Stimulated activated CD4-positive, alpha-beta T cell treated with anti-CD3 and anti-CD28 coated beads, Interleukin-1b, Interleukin-23, amount 100 ng/mL, for 48 hours (primary cell): ENCODE measurements at regions not wholly inside any gene's neighbourhood (a gene's known extent, or its start where the extent isn't known, plus 50 kb on each side); places are given as distances from the start of the nearest gene placed in this dataset.

Experiments
- DNase-seq: peaks from one replicate; pipeline ENCODE4 v3.0.0-alpha.2; 2020

DNA sequence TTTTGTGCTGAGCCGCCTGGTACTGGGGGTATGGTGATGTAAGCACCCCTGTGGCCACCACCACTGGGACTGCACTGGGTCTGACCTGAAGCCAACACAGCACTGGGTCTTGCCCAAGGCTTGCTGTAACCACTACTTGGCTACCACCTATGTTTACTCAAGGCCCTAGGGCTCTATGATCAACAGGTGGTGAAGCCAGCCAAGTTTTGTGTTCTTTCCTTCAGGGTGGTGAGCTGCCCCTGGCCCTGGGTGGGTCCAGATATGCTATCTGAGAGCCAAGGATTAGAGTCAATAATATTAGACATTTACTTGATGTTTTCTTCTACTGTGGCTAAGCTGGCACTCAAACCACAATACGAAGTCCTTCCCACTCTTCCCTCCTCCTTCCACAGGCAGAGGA lies 55.1 kb upstream of the PAGE4 start:
- DNase-seq = no peak

DNA sequence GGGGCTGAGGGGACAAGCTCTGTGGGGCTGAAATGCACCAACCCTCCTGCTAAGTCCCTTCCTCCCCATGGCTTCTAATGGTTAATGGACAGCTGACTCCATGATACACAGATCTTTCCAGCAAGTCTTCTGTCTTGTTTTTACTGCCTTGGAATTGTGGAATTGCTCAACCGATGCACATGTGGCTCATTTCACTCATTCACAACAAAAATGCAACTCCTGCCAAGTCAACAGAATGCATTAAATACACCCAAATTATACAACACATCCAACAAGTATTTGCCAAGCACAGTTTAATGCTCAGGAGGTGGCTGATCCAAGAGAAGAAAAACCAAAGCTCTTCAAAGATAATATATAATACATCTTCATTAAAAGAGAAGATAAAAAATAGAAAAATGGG lies 61.9 kb upstream of the PAGE4 start:
- no peak for DNase-seq

DNA sequence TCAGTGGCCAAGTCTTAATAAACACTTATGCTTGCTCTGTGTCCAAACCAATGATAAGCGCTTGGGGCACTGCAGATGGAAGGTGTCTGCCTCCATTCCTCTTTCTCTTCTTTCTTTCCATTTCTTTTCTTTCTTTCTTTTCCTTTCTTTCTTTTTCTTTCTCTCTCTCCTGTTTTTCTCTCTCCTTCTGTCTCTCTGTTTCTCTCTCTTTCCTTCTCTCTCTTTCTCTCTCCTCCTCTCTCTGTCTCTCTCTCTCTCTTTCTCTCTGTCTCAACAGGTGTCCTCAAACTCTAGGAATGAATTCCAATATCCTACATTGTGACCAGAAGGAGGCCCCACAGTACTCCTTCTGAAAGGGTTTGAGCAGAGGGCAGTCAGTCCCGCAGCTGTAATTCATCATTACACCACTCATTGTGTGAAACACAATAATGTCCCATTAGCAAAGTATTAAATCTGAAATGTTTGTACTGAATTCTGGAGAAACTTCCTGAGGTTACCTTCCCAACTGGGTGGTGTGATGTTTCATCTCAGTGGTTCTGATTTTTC lies 66.5 kb upstream of the PAGE1 start:
- no peak for DNase-seq

- DNase-seq = no peak
These were observed 65.7 kb upstream of the PAGE1 start for GRCh38 chrX:49761481-49761880.

DNA sequence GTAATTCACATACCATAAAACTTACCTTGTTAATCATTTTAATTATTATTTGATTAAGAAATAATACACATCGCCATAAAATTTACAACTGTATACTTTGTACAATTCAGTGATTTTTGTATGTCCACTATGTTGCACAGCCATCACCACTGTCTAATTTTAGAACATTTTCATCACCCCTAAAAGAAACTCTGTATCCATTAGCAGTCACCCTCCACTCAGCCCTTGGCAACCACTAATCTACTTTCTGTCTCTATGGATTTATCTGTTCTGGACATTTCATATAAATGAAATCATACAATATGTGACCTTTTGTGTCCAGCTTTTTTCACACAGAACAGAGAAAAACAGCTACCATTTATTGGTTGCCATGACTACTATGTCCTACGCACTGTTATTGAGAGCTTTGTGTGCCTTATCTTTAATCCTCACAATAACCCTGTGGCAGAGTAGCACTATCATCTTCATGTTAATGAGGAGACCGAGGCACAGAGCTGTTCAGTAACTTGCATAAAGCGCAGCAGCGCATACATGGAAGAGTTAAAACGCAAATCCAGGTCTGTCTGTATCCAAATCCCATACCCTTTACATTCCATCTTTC lies 64.6 kb upstream of the PAGE1 start:
- DNase-seq = no peak

GRCh38 chrX:49756692-49757091 lies 60.9 kb upstream of the PAGE1 start:
- DNase-seq = no peak

- DNase-seq = peak; percentile 44
These were observed 58.6 kb upstream of the PAGE1 start for GRCh38 chrX:49754233-49754857.

DNA sequence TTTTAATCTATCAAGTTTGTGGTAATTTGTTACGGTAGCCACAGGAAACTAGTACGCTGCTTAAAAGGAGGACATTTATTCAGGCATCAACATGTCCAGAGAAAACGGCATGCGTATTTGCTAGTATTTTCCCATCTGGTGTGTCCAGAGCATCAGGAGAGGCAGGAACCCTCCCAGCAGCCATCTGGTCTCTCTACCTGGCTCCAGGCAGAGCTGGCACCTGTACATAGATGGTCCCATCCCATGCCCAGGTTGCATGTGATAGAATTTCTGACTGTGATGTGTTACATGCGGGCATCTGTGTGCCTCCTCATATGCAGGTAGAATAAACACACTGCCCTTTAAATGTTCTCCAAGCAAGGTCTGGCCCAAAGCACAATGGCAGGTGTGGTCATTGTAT lies 57.9 kb upstream of the PAGE1 start:
- no peak for DNase-seq

DNA sequence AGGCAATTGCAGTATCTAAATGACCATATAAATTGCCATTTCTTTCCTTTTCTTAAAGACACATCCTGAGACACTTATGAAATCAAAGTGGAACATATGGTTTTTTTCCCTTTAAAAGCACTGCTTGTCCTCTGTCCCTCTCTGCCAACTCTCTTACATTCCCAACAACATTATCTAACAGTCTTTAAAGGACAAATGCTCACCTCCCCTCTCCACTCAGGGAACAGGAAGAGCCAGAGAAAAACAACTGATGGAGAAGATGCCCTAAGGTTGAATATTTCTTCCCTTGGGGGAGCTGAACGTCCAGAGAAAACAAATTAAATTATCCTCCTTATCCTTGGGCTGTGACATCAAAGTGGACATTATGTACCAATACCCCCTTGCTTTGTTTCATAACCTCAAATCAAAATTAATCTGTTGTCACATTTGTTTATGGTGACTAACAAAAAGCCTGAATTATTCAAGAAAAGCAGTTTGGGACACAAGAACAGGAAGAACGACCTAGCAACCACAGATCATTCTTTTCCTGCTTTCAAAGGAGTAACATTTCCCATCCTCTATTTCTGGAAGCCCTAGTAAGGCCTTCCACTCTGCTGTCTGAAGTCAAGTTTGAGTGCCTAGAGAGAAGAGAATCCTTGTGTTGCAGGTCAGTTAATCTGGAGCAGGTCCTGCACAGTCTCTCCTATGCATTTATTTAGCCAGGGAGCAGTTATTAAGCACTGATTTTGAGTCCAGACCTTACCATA lies 52.6 kb upstream of the PAGE1 start:
- no peak for DNase-seq

GRCh38 chrX:49746306-49746705 lies 50.5 kb upstream of the PAGE1 start:
- no peak for DNase-seq
